Sigmoid colon (tissue), 6 donors: ENCODE measurements at regions not wholly inside any gene's neighbourhood (a gene's known extent, or its start where the extent isn't known, plus 50 kb on each side); places are given as distances from the start of the nearest gene placed in this dataset.

ENCODE experiments used
- DNase-seq: peaks from one replicate; pipeline ENCODE4 v3.0.0-alpha.2; 2019
- H3K27ac ChIP-seq, 4 donors: fragments of 200-600 bp; sonication (generic); one replicate each; pipeline ENCODE4 v1.5.1; 2016 to 2019; ENCODE audit warnings: mild to moderate bottlenecking in 1 of 4
- H3K27me3 ChIP-seq, 3 donors: fragments of 200-600 bp; sonication (generic); one replicate each; pipeline ENCODE4 v1.5.1; 2019; ENCODE audit warnings: mild to moderate bottlenecking in 1 of 3
- H3K36me3 ChIP-seq, 4 donors: fragments of 200-600 bp; sonication (generic); one replicate each; pipeline ENCODE4 v1.5.1; 2016 to 2019
- H3K4me1 ChIP-seq, 4 donors: fragments of 200-600 bp; sonication (generic); one replicate each; pipeline ENCODE4 v1.5.1; 2017 to 2019
- H3K4me3 ChIP-seq, 4 donors: fragments of 200-600 bp; sonication (generic); one replicate each; pipeline ENCODE4 v1.5.1; 2017 to 2019; ENCODE audit warnings: mild to moderate bottlenecking in 2 of 4, moderate library complexity in 1 of 4
- H3K9me3 ChIP-seq, 4 donors: fragments of 200-600 bp in 3 of 4; sonication (generic) in 3 of 4; one replicate each; pipeline versions ENCODE4 v1.5.1 to v1.6.1; 2013 to 2019
- CTCF ChIP-seq, 4 experiments: fragments of 450-650 bp in 3 of 4; fragments of 200-600 bp in 1 of 4; IDR thresholded peaks; one replicate each; pipeline ENCODE4 v1.5.1; 2016 to 2019; ENCODE audit warnings: antibody characterized with exemption in 4 of 4, mild to moderate bottlenecking in 3 of 4, moderate library complexity in 2 of 4
- EP300 ChIP-seq, 4 donors: sonication (generic); formaldehyde crosslinking; IDR thresholded peaks; one replicate each; pipeline ENCODE4 v1.6.1; 2017; ENCODE audit warnings: antibody characterized with exemption in 4 of 4
- POLR2A ChIP-seq, 2 donors: fragments of 450-650 bp; IDR thresholded peaks; one replicate each; pipeline ENCODE4 v1.6.1; 2016; ENCODE audit warnings: antibody characterized with exemption in 2 of 2, mild to moderate bottlenecking in 2 of 2, moderate library complexity in 2 of 2
- POLR2AphosphoS5 ChIP-seq, 4 donors: sonication (generic); formaldehyde crosslinking; IDR thresholded peaks; one replicate each; pipeline ENCODE4 v1.6.1; 2017; ENCODE audit warnings: antibody characterized with exemption in 4 of 4
- WGBS, 2 donors: extraction: QIAGEN DNeasy Blood & Tissue Kit; methylation state at CpG; one replicate each; pipeline ENCODE4 v1.1.7; 2013; 5-methylcytosine and 5-hydroxymethylcytosine counted together
- intact Hi-C: fragments of 100-400 bp; cut with DNase I; formaldehyde crosslinking; loops from one replicate; pipeline ENCODE4 v1.15.1; 2023
- donor health status: healthy with polysubstance abuse.
- donor health status: healthy.

- no peaks in the 10 kb centered on the region for H3K4me1 ChIP-seq
- no peaks in the 10 kb centered on the region for H3K36me3 ChIP-seq
- no peak overlapping the region for H3K4me3 ChIP-seq
- H3K27ac ChIP-seq, result no peak overlapping the region
- intact Hi-C loops, result no loop called here
- DNase-seq, result no peak
- peaks cover 0 to 4% (median 0%) of the 10 kb centered on the region in 4 donors for H3K9me3 ChIP-seq
- WGBS, 2 donors, result 71 to 92% methylated on average over 3 of the region's 3 CpGs
- H3K27me3 ChIP-seq, result no peaks in the 10 kb centered on the region
- TF ChIP-seq POLR2AphosphoS5 (IDR thresholded peaks at IDR 0.05) (no peak), EP300 (IDR thresholded peaks at IDR 0.05) (no peak), POLR2A (IDR thresholded peaks at IDR 0.05) (no peak), CTCF (IDR thresholded peaks at IDR 0.05) (no peak)
These were observed 787.3 kb downstream of the KCNT2 start for GRCh38 chr1:195820925-195821324.

DNA sequence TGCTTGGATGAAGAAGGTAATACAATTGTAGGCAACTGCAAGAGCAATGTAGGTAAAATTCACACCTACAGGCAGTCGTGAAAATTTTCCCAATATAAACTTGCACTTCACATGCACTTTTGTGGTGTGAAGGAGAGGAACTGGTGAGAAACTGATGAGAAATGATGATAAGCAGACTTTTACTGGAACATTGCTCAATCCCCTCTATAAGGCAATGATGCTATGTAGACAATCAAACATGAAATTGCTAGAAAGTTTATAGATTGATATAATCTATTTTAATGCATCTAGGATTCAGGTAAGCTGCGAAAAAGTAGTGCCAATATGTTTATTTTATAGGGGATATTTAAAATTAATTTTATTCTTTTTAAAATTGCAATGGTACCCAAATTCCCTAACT is 802.2 kb downstream of the KCNT2 start:
- Histone ChIP-seq H3K36me3 (no peaks in the 10 kb centered on the region), H3K9me3 (no peaks in the 10 kb centered on the region), H3K27me3 (no peaks in the 10 kb centered on the region), H3K4me3 (no peak overlapping the region), H3K27ac (no peak overlapping the region), H3K4me1 (no peaks in the 10 kb centered on the region)
- DNase-seq, result no peak
- intact Hi-C loops, result no loop called here
- no peak for TF ChIP-seq POLR2AphosphoS5 (IDR thresholded peaks at IDR 0.05)
- no peak for TF ChIP-seq CTCF (IDR thresholded peaks at IDR 0.05)
- TF ChIP-seq EP300 (IDR thresholded peaks at IDR 0.05), result no peak
- no peak for TF ChIP-seq POLR2A (IDR thresholded peaks at IDR 0.05)
- WGBS, 2 donors, result 46 to 75% methylated on average over 2 of the region's 2 CpGs

DNA sequence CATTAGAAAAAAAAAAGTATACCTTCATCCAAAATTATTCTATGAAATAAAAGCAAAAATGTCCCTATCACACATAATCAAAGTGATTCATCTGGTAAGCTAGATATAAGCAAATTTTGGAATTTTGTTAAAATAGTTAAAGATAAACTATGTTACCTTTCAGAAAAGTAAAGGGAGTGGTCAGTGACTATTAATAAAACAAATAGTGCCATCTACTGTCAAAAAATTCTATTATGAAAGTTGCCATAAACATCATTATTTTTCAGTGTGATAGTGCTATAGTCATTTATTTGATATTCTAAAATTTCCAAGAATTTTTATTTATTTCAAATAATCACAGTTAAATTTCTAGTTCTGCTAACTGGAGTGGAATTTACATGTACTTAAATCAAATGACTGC is 803.7 kb downstream of the KCNT2 start:
- TF ChIP-seq CTCF (IDR thresholded peaks at IDR 0.05), result no peak
- TF ChIP-seq EP300 (IDR thresholded peaks at IDR 0.05), result no peak
- no peak for TF ChIP-seq POLR2A (IDR thresholded peaks at IDR 0.05)
- TF ChIP-seq POLR2AphosphoS5 (IDR thresholded peaks at IDR 0.05), result no peak
- no peak overlapping the region for H3K4me3 ChIP-seq

GRCh38 chr1:195799016-195799415 is 809.2 kb downstream of the KCNT2 start:
- intact Hi-C loops, result no loop called here
- no peaks in the 10 kb centered on the region for H3K27me3 ChIP-seq
- 83 to 87% methylated on average over 4 of the region's 4 CpGs for WGBS, 2 donors
- TF ChIP-seq CTCF (IDR thresholded peaks at IDR 0.05) (no peak), POLR2AphosphoS5 (IDR thresholded peaks at IDR 0.05) (no peak), EP300 (IDR thresholded peaks at IDR 0.05) (no peak), POLR2A (IDR thresholded peaks at IDR 0.05) (no peak)
- no peaks in the 10 kb centered on the region for H3K36me3 ChIP-seq
- no peak overlapping the region for H3K27ac ChIP-seq
- no peaks in the 10 kb centered on the region for H3K9me3 ChIP-seq
- no peak for DNase-seq
- no peaks in the 10 kb centered on the region for H3K4me1 ChIP-seq
- no peak overlapping the region for H3K4me3 ChIP-seq

More for the DNA sequence above, 803.7 kb downstream of the KCNT2 start:
- no peaks in the 10 kb centered on the region for H3K36me3 ChIP-seq
- H3K4me1 ChIP-seq, result no peaks in the 10 kb centered on the region
- no peaks in the 10 kb centered on the region for H3K9me3 ChIP-seq
- intact Hi-C loops, result no loop called here
- DNase-seq, result no peak
- H3K27ac ChIP-seq, result no peak overlapping the region
- no peaks in the 10 kb centered on the region for H3K27me3 ChIP-seq

DNA sequence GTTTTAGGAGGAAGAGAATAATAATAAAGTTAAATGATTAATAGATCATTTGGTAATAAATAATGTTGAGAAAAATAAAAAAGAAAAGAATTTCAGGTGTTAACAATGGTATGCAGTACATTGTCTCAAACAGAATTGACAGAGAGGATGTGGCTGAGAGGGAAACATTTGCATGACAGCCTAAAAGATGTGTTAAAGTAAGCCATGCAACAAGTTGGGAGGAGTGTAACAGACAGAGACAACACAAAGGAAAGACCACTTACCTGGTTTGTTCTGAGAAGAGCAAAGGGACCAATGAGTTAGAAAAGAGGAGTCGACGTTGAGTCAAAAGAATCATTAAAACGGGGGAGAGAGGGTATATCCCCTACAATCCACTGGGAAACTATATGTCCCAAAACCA is 814.0 kb downstream of the KCNT2 start:
- 97 to 98% methylated on average over 3 of the region's 3 CpGs for WGBS, 2 donors
- Histone ChIP-seq H3K36me3 (no peaks in the 10 kb centered on the region), H3K4me1 (no peaks in the 10 kb centered on the region), H3K27me3 (no peaks in the 10 kb centered on the region), H3K4me3 (no peak overlapping the region), H3K9me3 (no peaks in the 10 kb centered on the region), H3K27ac (no peak overlapping the region)
- no peak for DNase-seq
- intact Hi-C loops, result no loop called here
- TF ChIP-seq CTCF (IDR thresholded peaks at IDR 0.05), result no peak
- no peak for TF ChIP-seq POLR2AphosphoS5 (IDR thresholded peaks at IDR 0.05)
- no peak for TF ChIP-seq POLR2A (IDR thresholded peaks at IDR 0.05)
- no peak for TF ChIP-seq EP300 (IDR thresholded peaks at IDR 0.05)
